CD14-positive monocyte (primary cell): ENCODE measurements at regions not wholly inside any gene's neighbourhood (a gene's known extent, or its start where the extent isn't known, plus 50 kb on each side); places are given as distances from the start of the nearest gene placed in this dataset.

Source experiments
- DNase-seq, 3 donors: peaks; one replicate each; pipeline ENCODE4 v3.0.0-alpha.2; 2011 to 2022
- H2AFZ ChIP-seq: 2 replicates; pipeline ENCODE4 v1.6.0; 2012; ENCODE audit warnings: mild to moderate bottlenecking, low read depth, low read length, inconsistent platforms; ENCODE audit not compliant: insufficient read depth, poor library complexity, severe bottlenecking
- H3K27ac ChIP-seq, 2 donors: 1 replicate in 1 of 2; 2 replicates in 1 of 2; pipeline ENCODE4 v1.5.1; 2012 to 2013; ENCODE audit warnings: low read length in 2 of 2, control low read depth in 1 of 2, inconsistent platforms in 1 of 2, low read depth in 1 of 2, mild to moderate bottlenecking in 1 of 2
- H3K27me3 ChIP-seq, 2 donors: one replicate each; pipeline versions ENCODE4 v1.6.0 to v1.6.1; 2011 to 2013; ENCODE audit warnings: low read length in 2 of 2; ENCODE audit not compliant: control insufficient read depth in 2 of 2, insufficient read depth in 2 of 2
- H3K36me3 ChIP-seq, 2 donors: replicated peaks in 1 of 2; 1 replicate in 1 of 2; 2 replicates in 1 of 2; pipeline versions ENCODE4 v1.5.1 to v1.6.1; 2012 to 2013; ENCODE audit warnings: low read length in 2 of 2, control low read depth in 1 of 2, inconsistent platforms in 1 of 2, mild to moderate bottlenecking in 1 of 2; ENCODE audit not compliant: insufficient read depth in 2 of 2, control insufficient read depth in 1 of 2
- H3K4me1 ChIP-seq, 2 donors: 1 replicate in 1 of 2; 2 replicates in 1 of 2; pipeline versions ENCODE4 v1.5.1 to v1.6.1; 2012 to 2013; ENCODE audit warnings: low read length in 2 of 2, control low read depth in 1 of 2, inconsistent platforms in 1 of 2, mild to moderate bottlenecking in 1 of 2, moderate library complexity in 1 of 2; ENCODE audit not compliant: insufficient read depth in 2 of 2, control insufficient read depth in 1 of 2
- H3K4me2 ChIP-seq: replicated peaks from 2 replicates; pipeline ENCODE3; 2012; ENCODE audit warnings: low read length, moderate library complexity, mild to moderate bottlenecking; ENCODE audit not compliant: poor library complexity, severe bottlenecking; ENCODE audit errors: extremely low read depth
- H3K4me3 ChIP-seq, 3 experiments: fragments of 200-600 bp in 1 of 3; sonication (generic) in 1 of 3; replicated peaks in 1 of 3; 1 replicate in 2 of 3; 2 replicates in 1 of 3; pipeline ENCODE4 v1.5.1; 2011 to 2013; ENCODE audit warnings: low read length in 3 of 3, mild to moderate bottlenecking in 3 of 3, control low read depth in 2 of 3, low read depth in 2 of 3, inconsistent platforms in 1 of 3, moderate library complexity in 1 of 3
- H3K79me2 ChIP-seq: 2 replicates; pipeline ENCODE4 v1.6.0; 2012; ENCODE audit warnings: mild to moderate bottlenecking, control low read depth, inconsistent platforms, low read length, moderate library complexity; ENCODE audit not compliant: insufficient read depth
- H3K9ac ChIP-seq: 2 replicates; pipeline ENCODE4 v1.6.0; 2017; ENCODE audit warnings: low read length, mild to moderate bottlenecking; ENCODE audit not compliant: insufficient read depth, poor library complexity, severe bottlenecking
- H3K9me3 ChIP-seq, 2 donors: replicated peaks in 1 of 2; 1 replicate in 1 of 2; 2 replicates in 1 of 2; pipeline versions ENCODE4 v1.5.1 to v1.6.1; 2012 to 2013; ENCODE audit warnings: low read length in 2 of 2, control low read depth in 1 of 2; ENCODE audit not compliant: control insufficient read depth in 1 of 2, insufficient read depth in 1 of 2
- H4K20me1 ChIP-seq: 2 replicates; pipeline ENCODE4 v1.6.0; 2012; ENCODE audit warnings: mild to moderate bottlenecking, low read length, control low read depth, moderate library complexity; ENCODE audit not compliant: insufficient read depth
- H3K27ac Mint-ChIP-seq, 7 donors: one replicate each; pipeline ENCODE4 v1.8.0; 2020; ENCODE audit warnings: mild to moderate bottlenecking in 7 of 7, mixed read lengths in 7 of 7, moderate library complexity in 6 of 7, inconsistent platforms in 2 of 7
- H3K27me3 Mint-ChIP-seq, 3 donors: one replicate each; pipeline ENCODE4 v1.8.0; 2021 to 2022; ENCODE audit warnings: low read depth in 3 of 3, mild to moderate bottlenecking in 3 of 3, mixed read lengths in 3 of 3, moderate library complexity in 3 of 3, inconsistent platforms in 1 of 3
- H3K36me3 Mint-ChIP-seq, 2 donors: one replicate each; pipeline ENCODE4 v1.8.0; 2020; ENCODE audit warnings: mixed read lengths in 2 of 2, inconsistent platforms in 1 of 2, mild to moderate bottlenecking in 1 of 2
- H3K4me1 Mint-ChIP-seq: one replicate; pipeline ENCODE4 v1.8.0; 2020; ENCODE audit warnings: mild to moderate bottlenecking, mixed read lengths
- H3K4me3 Mint-ChIP-seq, 2 donors: one replicate each; pipeline ENCODE4 v1.8.0; 2020; ENCODE audit warnings: mild to moderate bottlenecking in 2 of 2, mixed read lengths in 2 of 2, moderate library complexity in 1 of 2
- H3K9me3 Mint-ChIP-seq, 7 donors: one replicate each; pipeline ENCODE4 v1.8.0; 2020 to 2022; ENCODE audit warnings: mixed read lengths in 7 of 7, mild to moderate bottlenecking in 6 of 7, moderate library complexity in 6 of 7, inconsistent platforms in 2 of 7
- CTCF ChIP-seq: fragments of 200-600 bp; IDR thresholded peaks from one replicate; pipeline ENCODE4 v1.8.0; 2022; ENCODE audit warnings: antibody characterized with exemption, mild to moderate bottlenecking
- WGBS: methylation state at CpG from one replicate; pipeline ENCODE4 v1.1.5; 2013; ENCODE audit warnings: missing lambda C conversion rate; ENCODE audit not compliant: insufficient coverage; 5-methylcytosine and 5-hydroxymethylcytosine counted together
- intact Hi-C, 2 donors: fragments of 100-400 bp; cut with micrococcal nuclease; formaldehyde crosslinking; loops; one replicate each; pipeline versions ENCODE4 v1.15.0 to v1.15.1; 2023

GRCh38 chr12:90829044-90829443, 125.9 kb downstream of the CCER1 start:
- Histone ChIP-seq H3K79me2 (no peaks in the 10 kb centered on the region), H2AFZ (no peak overlapping the region), H3K4me3 (no peak overlapping the region), H3K27me3 (no peaks in the 10 kb centered on the region), H3K4me2 (no peak overlapping the region), H4K20me1 (no peaks in the 10 kb centered on the region), H3K9ac (no peak overlapping the region), H3K4me1 (no peaks in the 10 kb centered on the region), H3K36me3 (no peaks in the 10 kb centered on the region), H3K27ac (no peak overlapping the region), H3K9me3 (peaks cover 0 to 6% of the 10 kb centered on the region in 2 donors)
- H3K4me1 Mint-ChIP-seq = no peaks in the 10 kb centered on the region
- H3K27me3 Mint-ChIP-seq = peaks cover 0 to 2% (median 0%) of the 10 kb centered on the region in 3 donors
- H3K27ac Mint-ChIP-seq = no peak overlapping the region
- peaks cover 0 to 10% (median 5%) of the 10 kb centered on the region in 7 donors for H3K9me3 Mint-ChIP-seq
- H3K4me3 Mint-ChIP-seq = no peak overlapping the region
- no peak for DNase-seq
- TF ChIP-seq CTCF = no peak
- intact Hi-C loops = no loop called here
- WGBS = no CpG with 5 or more reads among the region's 1 CpG
- no peaks in the 10 kb centered on the region for H3K36me3 Mint-ChIP-seq

DNA sequence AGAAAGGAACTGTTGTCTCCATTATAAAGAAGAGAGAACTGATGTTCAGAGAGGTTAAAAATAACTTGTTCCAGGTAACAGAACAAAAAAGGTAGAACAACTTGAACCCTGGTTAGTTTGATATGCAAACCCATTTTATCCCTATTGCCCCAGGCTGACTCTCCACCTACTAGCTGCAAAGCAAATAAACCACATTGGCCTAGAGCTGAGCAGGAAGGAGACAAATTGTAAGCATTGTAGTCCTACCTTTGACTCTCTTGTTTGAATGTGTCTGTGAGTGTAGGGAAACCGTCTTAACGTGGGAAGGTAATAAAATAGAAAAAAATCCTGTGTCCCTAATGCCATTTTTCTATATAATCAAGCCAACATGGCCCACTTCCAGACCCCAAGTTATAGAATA, 126.4 kb downstream of the CCER1 start:
- no peaks in the 10 kb centered on the region for H3K27me3 ChIP-seq
- Mint-ChIP-seq H3K27ac (no peak overlapping the region), H3K9me3 (peaks cover 0 to 10% (median 5%) of the 10 kb centered on the region in 7 donors), H3K4me3 (no peak overlapping the region), H3K4me1 (no peaks in the 10 kb centered on the region), H3K27me3 (peaks cover 0 to 2% (median 0%) of the 10 kb centered on the region in 3 donors), H3K36me3 (no peaks in the 10 kb centered on the region)
- H2AFZ ChIP-seq = no peak overlapping the region
- H3K79me2 ChIP-seq = no peaks in the 10 kb centered on the region
- H3K27ac ChIP-seq = no peak overlapping the region
- no peak overlapping the region for H3K4me3 ChIP-seq
- no peaks in the 10 kb centered on the region for H3K4me1 ChIP-seq
- no peak for DNase-seq
- H4K20me1 ChIP-seq = no peaks in the 10 kb centered on the region
- no peaks in the 10 kb centered on the region for H3K36me3 ChIP-seq
- intact Hi-C loops = no loop called here
- no peak overlapping the region for H3K4me2 ChIP-seq
- no peak for TF ChIP-seq CTCF
- no peak overlapping the region for H3K9ac ChIP-seq
- no CpG with 5 or more reads among the region's 2 CpGs for WGBS
- H3K9me3 ChIP-seq = peaks cover 0 to 10% of the 10 kb centered on the region in 2 donors
